CD4-positive, CD25-positive, alpha-beta regulatory T cell (primary cell): ENCODE measurements at regions not wholly inside any gene's neighbourhood (a gene's known extent, or its start where the extent isn't known, plus 50 kb on each side); places are given as distances from the start of the nearest gene placed in this dataset.
"Not testable (repeated sequence)": the region's sequence is repeated elsewhere in the genome, so short reads cannot be mapped to it uniquely, and the experiment has no call there.

Source experiments
- ATAC-seq, 2 donors: fragments of 150-1000 bp; cut with Tn5 transposase; one replicate each; pipeline ENCODE4 v1.10.0; 2021; ENCODE audit warnings: low read depth in 2 of 2, moderate number of reproducible peaks in 2 of 2, moderate library complexity in 1 of 2
- DNase-seq, 3 donors: peaks; one replicate each; pipeline versions ENCODE4 v3.0.0 to v3.0.0-alpha.2; 2012 to 2022; ENCODE audit warnings: mixed read lengths in 1 of 3
- H3K27ac ChIP-seq: one replicate; pipeline ENCODE4 v1.7.0; 2013; ENCODE audit warnings: mild to moderate bottlenecking, low read length; ENCODE audit not compliant: insufficient read depth, poor library complexity, severe bottlenecking
- H3K27me3 ChIP-seq: one replicate; pipeline ENCODE4 v1.7.0; 2013; ENCODE audit warnings: low read length; ENCODE audit not compliant: control insufficient read depth, insufficient read depth
- H3K36me3 ChIP-seq: one replicate; pipeline ENCODE4 v1.7.0; 2013; ENCODE audit warnings: mild to moderate bottlenecking, low read length, moderate library complexity; ENCODE audit not compliant: control insufficient read depth, insufficient read depth
- H3K4me1 ChIP-seq: 2 replicates; pipeline ENCODE4 v1.7.0; 2013; ENCODE audit warnings: mild to moderate bottlenecking, low read length; ENCODE audit not compliant: insufficient read depth, control insufficient read depth, poor library complexity, severe bottlenecking
- H3K4me3 ChIP-seq: one replicate; pipeline ENCODE4 v1.7.0; 2013; ENCODE audit warnings: low read depth, mild to moderate bottlenecking, low read length, moderate library complexity
- H3K9me3 ChIP-seq, 2 experiments: 1 replicate in 1 of 2; 2 replicates in 1 of 2; pipeline ENCODE4 v1.7.0; 2013; ENCODE audit warnings: low read length in 2 of 2, mild to moderate bottlenecking in 1 of 2, moderate library complexity in 1 of 2; ENCODE audit not compliant: control insufficient read depth in 2 of 2
- H3K27ac Mint-ChIP-seq, 3 donors: one replicate each; pipeline ENCODE4 v1.8.0; 2020 to 2022; ENCODE audit warnings: mild to moderate bottlenecking in 3 of 3, mixed read lengths in 3 of 3, moderate library complexity in 2 of 3
- H3K27me3 Mint-ChIP-seq: one replicate; pipeline ENCODE4 v1.8.0; 2022; ENCODE audit warnings: mild to moderate bottlenecking, mixed read lengths
- H3K36me3 Mint-ChIP-seq: one replicate; pipeline ENCODE4 v1.8.0; 2020; ENCODE audit warnings: mixed read lengths
- H3K4me1 Mint-ChIP-seq, 4 donors: one replicate each; pipeline ENCODE4 v1.8.0; 2020 to 2022; ENCODE audit warnings: mixed read lengths in 4 of 4, mild to moderate bottlenecking in 1 of 4
- H3K4me3 Mint-ChIP-seq, 4 donors: one replicate each; pipeline ENCODE4 v1.8.0; 2020 to 2022; ENCODE audit warnings: mild to moderate bottlenecking in 4 of 4, mixed read lengths in 4 of 4, moderate library complexity in 3 of 4
- H3K9me3 Mint-ChIP-seq, 7 donors: one replicate each; pipeline ENCODE4 v1.8.0; 2020 to 2022; ENCODE audit warnings: mixed read lengths in 7 of 7, mild to moderate bottlenecking in 3 of 7, moderate library complexity in 2 of 7

DNA sequence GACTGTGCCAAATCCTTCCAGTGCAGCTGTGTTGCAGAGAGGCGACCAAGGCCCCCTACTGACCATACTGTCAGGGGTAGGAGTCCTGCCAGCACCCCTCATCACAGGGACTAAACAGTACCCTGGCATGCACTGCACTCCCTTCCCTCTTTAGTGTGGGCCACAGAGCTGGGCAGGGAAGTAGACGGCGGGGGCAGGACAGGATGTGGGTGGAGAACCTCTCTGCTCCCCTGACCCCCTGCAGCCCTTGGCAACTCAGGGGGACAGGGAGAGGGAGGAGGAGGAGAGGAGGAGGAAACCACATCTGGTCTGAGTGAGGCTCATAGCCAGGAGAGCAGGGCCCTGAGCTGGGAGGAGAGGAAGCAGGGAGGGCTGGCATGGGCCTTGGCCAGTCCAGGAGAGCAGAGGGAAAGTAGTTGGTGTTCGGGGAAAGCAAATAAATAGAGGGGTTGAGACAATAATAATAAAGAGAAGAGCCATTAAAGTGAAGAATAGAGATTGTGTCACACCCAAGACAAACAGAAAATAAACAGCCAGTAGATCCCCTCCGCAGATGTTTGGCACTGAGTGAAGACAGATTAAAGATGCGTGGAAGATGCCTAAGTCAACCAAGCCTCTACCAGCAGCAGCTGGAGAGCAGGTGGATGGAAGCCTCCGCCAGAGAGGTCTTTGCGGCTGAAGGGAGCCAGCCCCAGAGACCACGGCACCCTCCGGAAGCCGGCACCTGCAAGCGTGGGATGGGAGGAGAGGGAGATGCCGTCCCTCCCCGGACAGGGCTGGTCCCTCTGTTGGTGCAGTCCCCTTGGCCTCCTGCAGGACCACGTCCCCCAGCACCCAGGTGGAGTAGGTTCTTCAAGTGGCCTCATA, 61.5 kb downstream of the RPUSD4 start:
- H3K36me3 Mint-ChIP-seq: peaks cover 4% of the 10 kb centered on the region
- H3K9me3 Mint-ChIP-seq: peaks cover 0 to 16% (median 6%) of the 10 kb centered on the region in 7 donors
- peaks cover 0 to 4% (median 0%) of the 10 kb centered on the region in 4 donors for H3K4me1 Mint-ChIP-seq
- peaks cover 15% of the 10 kb centered on the region for H3K27me3 Mint-ChIP-seq
- peaks cover 3% of the 10 kb centered on the region for H3K27me3 ChIP-seq
- ATAC-seq (no peak), DNase-seq (no peak)
- no peak overlapping the region for H3K4me3 ChIP-seq
- H3K27ac Mint-ChIP-seq: no peak overlapping the region
- H3K27ac ChIP-seq: no peak overlapping the region
- no peaks in the 10 kb centered on the region for H3K36me3 ChIP-seq
- H3K9me3 ChIP-seq: peaks cover 2 to 12% of the 10 kb centered on the region in 2 experiments
- H3K4me1 ChIP-seq: no peaks in the 10 kb centered on the region
- no peak overlapping the region for H3K4me3 Mint-ChIP-seq

DNA sequence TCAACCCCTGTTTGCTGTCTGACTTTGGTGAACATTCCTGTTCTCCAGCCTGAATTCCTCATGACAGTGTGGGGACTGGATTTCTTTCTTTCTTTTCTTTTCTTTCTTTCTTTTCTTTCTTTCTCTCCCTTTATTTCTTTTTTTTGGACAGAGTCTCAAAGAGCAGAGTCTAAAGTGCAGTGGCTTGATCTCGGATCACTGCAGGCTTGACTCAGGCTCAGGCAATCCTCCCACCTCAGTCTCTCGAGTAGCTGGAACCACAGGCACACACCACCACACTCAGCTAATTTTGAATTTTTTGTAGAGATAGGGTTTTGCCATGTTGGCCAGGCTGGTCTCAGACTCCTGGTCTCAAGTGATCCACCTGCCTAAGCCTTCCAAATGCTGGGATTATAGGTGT, 63.1 kb downstream of the RPUSD4 start:
- ATAC-seq (no peak), DNase-seq (no peak)
- Mint-ChIP-seq H3K36me3 (peaks cover 4% of the 10 kb centered on the region), H3K27ac (no peak overlapping the region), H3K4me3 (no peak overlapping the region), H3K4me1 (peaks cover 0 to 4% (median 0%) of the 10 kb centered on the region in 4 donors), H3K27me3 (peaks cover 18% of the 10 kb centered on the region), H3K9me3 (peaks cover 0 to 13% (median 5%) of the 10 kb centered on the region in 7 donors)
- H3K36me3 ChIP-seq: no peaks in the 10 kb centered on the region
- peaks cover 3% of the 10 kb centered on the region for H3K27me3 ChIP-seq
- H3K4me3 ChIP-seq: no peak overlapping the region
- H3K9me3 ChIP-seq: peaks cover 2 to 12% of the 10 kb centered on the region in 2 experiments
- no peak overlapping the region for H3K27ac ChIP-seq
- no peaks in the 10 kb centered on the region for H3K4me1 ChIP-seq

DNA sequence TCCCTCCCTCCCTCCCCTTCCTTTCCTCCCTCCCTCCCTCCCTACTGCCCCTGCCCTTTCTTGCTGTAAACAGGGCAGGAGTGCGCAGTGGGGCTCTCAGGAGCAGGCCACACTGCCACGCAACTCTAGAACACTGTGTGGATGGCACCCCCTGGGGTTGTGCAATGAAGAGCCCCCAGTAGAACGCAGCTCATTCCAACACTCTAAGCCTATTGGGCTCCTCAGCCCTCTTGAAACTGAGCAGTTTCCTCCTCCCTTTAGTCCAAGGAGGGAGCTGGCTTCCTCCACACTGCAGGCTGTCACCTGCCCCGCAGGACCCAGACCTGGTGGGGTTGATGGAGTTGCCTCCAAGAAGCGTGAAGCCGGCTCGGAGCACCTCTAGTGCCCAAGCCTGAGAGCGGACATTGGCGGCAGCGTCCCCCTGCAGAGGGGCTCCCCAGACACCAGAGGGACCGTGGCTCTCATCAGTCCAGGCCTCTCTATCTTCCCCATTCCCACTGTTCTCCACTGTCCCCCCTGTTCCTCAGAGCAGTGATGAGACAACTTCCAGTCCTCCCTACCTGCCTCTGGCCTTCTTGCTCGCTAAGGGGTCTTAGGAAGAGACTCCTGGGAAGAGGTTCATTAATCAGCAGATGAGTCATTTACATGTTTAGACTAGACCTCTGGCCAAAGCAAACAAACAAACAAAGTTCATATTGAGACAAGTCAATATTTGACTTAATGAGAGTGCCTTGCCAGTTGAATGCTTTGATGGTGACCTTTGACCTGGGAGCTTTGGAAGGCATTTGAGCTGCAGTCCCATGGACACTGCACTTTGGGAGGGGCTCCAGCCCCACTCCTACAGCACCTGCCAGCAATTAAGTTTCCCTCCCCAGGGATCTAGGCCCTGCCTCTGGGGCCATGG, 64.0 kb downstream of the RPUSD4 start:
- peaks cover 4% of the 10 kb centered on the region for H3K36me3 Mint-ChIP-seq
- peaks cover 16% of the 10 kb centered on the region for H3K27me3 Mint-ChIP-seq
- H3K4me1 ChIP-seq: no peaks in the 10 kb centered on the region
- no peaks in the 10 kb centered on the region for H3K36me3 ChIP-seq
- no peak for ATAC-seq
- peaks cover 0 to 4% (median 0%) of the 10 kb centered on the region in 4 donors for H3K4me1 Mint-ChIP-seq
- peaks cover 0 to 13% (median 5%) of the 10 kb centered on the region in 7 donors for H3K9me3 Mint-ChIP-seq
- H3K9me3 ChIP-seq: peaks cover 2 to 12% of the 10 kb centered on the region in 2 experiments
- no peak overlapping the region for H3K4me3 ChIP-seq
- no peak overlapping the region for H3K27ac ChIP-seq
- no peak overlapping the region for H3K27ac Mint-ChIP-seq
- peaks cover 3% of the 10 kb centered on the region for H3K27me3 ChIP-seq
- H3K4me3 Mint-ChIP-seq: no peak overlapping the region
- DNase-seq: no peak

DNA sequence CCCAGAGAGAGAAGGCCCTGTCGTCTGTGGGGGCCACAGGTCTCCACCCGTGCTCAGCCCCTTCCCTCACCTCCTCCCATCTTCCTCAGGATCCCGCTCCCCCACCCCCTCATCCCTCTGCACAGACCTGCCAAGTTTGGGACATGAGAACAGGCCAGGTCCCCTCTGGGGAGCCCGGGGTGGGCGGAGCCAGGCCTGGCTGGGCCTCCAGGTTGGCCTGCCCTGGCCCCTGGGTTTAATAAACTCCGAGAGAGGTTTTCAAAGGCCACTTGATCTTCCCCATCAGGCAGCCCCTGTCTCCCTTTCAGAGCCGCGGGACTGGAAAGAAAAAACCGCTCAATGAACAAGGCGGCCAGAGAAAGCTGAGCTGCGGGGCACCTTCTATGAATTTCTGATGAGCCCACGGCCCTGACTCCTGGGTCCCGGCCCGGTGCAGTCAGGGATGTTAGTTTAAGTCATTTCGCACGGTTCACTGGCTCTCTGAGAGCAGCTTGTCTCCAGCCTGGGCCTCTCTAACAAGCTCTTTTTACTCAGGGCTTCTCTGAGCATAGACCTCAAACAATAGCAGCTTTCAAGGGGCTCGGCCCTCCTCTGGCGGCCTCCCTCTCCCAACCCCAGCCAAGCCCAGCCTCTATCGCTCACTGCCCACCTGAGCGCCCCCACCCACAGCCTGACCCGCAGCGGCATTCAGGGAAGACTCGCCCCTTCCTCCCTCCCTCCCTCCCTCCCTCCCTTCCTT, 64.8 kb downstream of the RPUSD4 start:
- H3K27ac Mint-ChIP-seq: no peak overlapping the region
- no peak overlapping the region for H3K4me3 Mint-ChIP-seq
- Histone ChIP-seq H3K4me1 (no peaks in the 10 kb centered on the region), H3K27me3 (peaks cover 3% of the 10 kb centered on the region), H3K9me3 (peaks cover 2 to 3% of the 10 kb centered on the region in 2 experiments), H3K36me3 (no peaks in the 10 kb centered on the region), H3K4me3 (no peak overlapping the region), H3K27ac (no peak overlapping the region)
- peaks cover 0 to 4% (median 0%) of the 10 kb centered on the region in 4 donors for H3K4me1 Mint-ChIP-seq
- H3K9me3 Mint-ChIP-seq: peaks cover 0 to 7% (median 1%) of the 10 kb centered on the region in 7 donors
- no peak for DNase-seq
- H3K27me3 Mint-ChIP-seq: peaks cover 13% of the 10 kb centered on the region
- no peaks in the 10 kb centered on the region for H3K36me3 Mint-ChIP-seq
- no peak for ATAC-seq

DNA sequence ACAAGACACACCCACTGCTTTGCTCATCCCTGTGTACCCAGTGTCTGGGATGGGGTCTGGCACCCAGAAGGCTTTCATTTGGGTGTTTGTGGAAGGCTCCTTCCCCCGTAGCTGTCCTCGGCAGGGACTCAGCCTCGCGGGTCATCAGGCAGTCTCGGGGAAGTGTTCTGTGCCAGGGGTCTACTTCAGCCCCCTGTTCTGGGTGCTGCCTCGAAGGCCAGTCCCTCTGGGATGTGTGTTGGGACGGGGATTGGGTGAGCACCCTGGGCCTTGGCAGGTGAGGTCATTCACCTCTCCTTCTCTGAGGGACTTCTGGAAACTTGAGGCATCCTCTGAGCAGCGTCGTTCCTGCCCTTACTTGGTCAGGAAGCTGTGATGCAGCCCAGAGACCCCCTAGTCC, 65.5 kb downstream of the RPUSD4 start:
- no peaks in the 10 kb centered on the region for H3K9me3 ChIP-seq
- no peaks in the 10 kb centered on the region for H3K4me1 ChIP-seq
- ATAC-seq (no peak), DNase-seq (no peak)
- peaks cover 0 to 2% (median under 1%) of the 10 kb centered on the region in 7 donors for H3K9me3 Mint-ChIP-seq
- H3K27me3 ChIP-seq: no peaks in the 10 kb centered on the region
- no peaks in the 10 kb centered on the region for H3K36me3 ChIP-seq
- no peak overlapping the region for H3K4me3 Mint-ChIP-seq
- H3K27ac Mint-ChIP-seq: no peak overlapping the region
- H3K27me3 Mint-ChIP-seq: peaks cover 19% of the 10 kb centered on the region
- H3K27ac ChIP-seq: no peak overlapping the region
- no peak overlapping the region for H3K4me3 ChIP-seq
- peaks cover 0 to 4% (median 0%) of the 10 kb centered on the region in 4 donors for H3K4me1 Mint-ChIP-seq
- no peaks in the 10 kb centered on the region for H3K36me3 Mint-ChIP-seq

DNA sequence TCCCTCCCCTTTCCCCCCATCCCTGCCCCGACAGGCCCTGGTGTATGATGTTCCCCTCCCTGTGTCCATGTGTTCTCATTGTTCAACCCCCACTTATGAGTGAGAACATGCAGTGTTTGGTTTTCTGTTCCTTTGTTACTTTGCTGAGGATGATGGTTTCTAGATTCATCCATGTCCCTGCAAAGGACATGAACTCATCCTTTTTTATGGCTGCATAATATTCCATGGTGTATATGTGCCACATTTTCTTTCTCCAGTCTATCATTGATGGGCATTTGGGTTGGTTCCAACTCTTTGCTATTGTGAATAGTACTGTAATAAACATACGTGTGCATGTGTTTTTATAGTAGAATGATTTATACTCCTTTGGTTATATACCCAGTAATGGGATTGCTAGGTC, 68.0 kb downstream of the RPUSD4 start:
- H3K9me3 ChIP-seq, H3K36me3 Mint-ChIP-seq, H3K4me1 Mint-ChIP-seq, H3K4me3 ChIP-seq, H3K27me3 ChIP-seq, H3K27ac ChIP-seq, H3K4me1 ChIP-seq, H3K27ac Mint-ChIP-seq, DNase-seq, H3K4me3 Mint-ChIP-seq, ATAC-seq, H3K36me3 ChIP-seq, H3K9me3 Mint-ChIP-seq: not testable (repeated sequence)
- peaks cover 13% of the 10 kb centered on the region for H3K27me3 Mint-ChIP-seq

DNA sequence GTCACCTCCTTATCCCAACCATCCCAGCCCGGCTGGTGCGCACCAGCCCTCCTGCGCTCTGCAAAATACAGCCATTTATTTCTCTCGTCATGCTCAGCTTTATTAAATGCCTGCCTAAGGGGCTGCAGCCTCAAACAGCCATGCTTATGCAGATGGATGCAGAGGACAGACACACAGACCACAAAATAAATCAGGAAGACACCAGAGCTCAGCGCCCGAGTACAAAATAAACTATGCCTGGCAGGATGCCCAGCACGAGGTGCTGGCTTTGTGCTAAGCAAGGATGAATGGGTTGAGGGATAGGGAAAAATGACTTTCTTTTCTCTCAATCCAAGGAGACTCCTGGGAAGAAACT, 70.5 kb downstream of the RPUSD4 start:
- Mint-ChIP-seq H3K4me3 (no peak overlapping the region), H3K9me3 (peaks cover 0 to 2% (median 0%) of the 10 kb centered on the region in 7 donors)

More for the DNA sequence above, 70.5 kb downstream of the RPUSD4 start:
- H3K27ac Mint-ChIP-seq: no peak overlapping the region
- H3K9me3 ChIP-seq: no peaks in the 10 kb centered on the region
- peaks cover 28% of the 10 kb centered on the region for H3K27me3 Mint-ChIP-seq
- no peak overlapping the region for H3K27ac ChIP-seq
- no peaks in the 10 kb centered on the region for H3K36me3 Mint-ChIP-seq
- no peaks in the 10 kb centered on the region for H3K4me1 Mint-ChIP-seq
- no peak overlapping the region for H3K4me3 ChIP-seq
- H3K36me3 ChIP-seq: no peaks in the 10 kb centered on the region
- DNase-seq (no peak), ATAC-seq (no peak)
- no peaks in the 10 kb centered on the region for H3K27me3 ChIP-seq
- H3K4me1 ChIP-seq: no peaks in the 10 kb centered on the region
